NT2/D1 (cell line): ENCODE measurements at regions not wholly inside any gene's neighbourhood (a gene's known extent, or its start where the extent isn't known, plus 50 kb on each side); places are given as distances from the start of the nearest gene placed in this dataset.

Experiments used
- SUZ12 ChIP-seq: IDR thresholded peaks from 2 replicates; pipeline ENCODE4 v1.6.1; 2011; ENCODE audit not compliant: insufficient read length, insufficient read depth; ENCODE audit errors: extremely low read depth
- YY1 ChIP-seq: IDR thresholded peaks from 2 replicates; pipeline ENCODE4 v1.6.1; 2011; ENCODE audit not compliant: insufficient read length, insufficient read depth
- ZNF274 ChIP-seq: IDR thresholded peaks from 2 replicates; pipeline ENCODE4 v1.6.1; 2011; ENCODE audit warnings: mild to moderate bottlenecking, low read depth, low read length

DNA sequence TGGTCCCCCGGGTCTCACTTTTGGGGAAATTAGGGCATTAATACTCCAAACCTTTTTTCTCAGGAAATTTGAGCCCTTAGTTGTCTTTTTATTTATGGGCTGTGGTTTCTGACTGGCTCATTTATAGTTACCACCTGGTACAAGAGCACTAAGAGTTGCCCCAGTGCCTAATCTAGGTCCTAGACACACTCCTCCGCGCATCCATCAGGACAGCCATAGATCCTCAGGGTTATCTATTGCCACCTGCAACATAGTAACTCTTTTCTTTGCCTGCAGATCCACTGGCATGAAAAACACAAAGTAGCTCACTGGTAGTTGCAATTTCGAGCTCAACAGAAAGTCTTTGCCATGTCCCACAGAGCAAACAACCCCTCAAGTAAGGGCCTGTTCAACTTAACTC lies 576.4 kb upstream of the ROBO2 start:
- no peak for TF ChIP-seq YY1
- no peak for TF ChIP-seq SUZ12
- no peak for TF ChIP-seq ZNF274
